Parathyroid adenoma (tissue), 2 donors: ENCODE measurements at regions not wholly inside any gene's neighbourhood (a gene's known extent, or its start where the extent isn't known, plus 50 kb on each side); places are given as distances from the start of the nearest gene placed in this dataset.

Experiments
- H2AFZ ChIP-seq: fragments of 300-600 bp; sonication (generic); one replicate; pipeline ENCODE4 v1.7.0; 2017; ENCODE audit warnings: antibody characterized with exemption, mild to moderate bottlenecking
- H3K27ac ChIP-seq: fragments of 300-600 bp; sonication (generic); one replicate; pipeline ENCODE4 v1.7.0; 2017
- H3K27me3 ChIP-seq: fragments of 300-600 bp; sonication (generic); one replicate; pipeline ENCODE4 v1.7.0; 2017; ENCODE audit warnings: low read length; ENCODE audit not compliant: control insufficient read depth, insufficient read depth
- H3K36me3 ChIP-seq: fragments of 300-600 bp; sonication (generic); one replicate; pipeline ENCODE4 v1.7.0; 2017; ENCODE audit warnings: low read length; ENCODE audit not compliant: control insufficient read depth, insufficient read depth
- H3K4me1 ChIP-seq: fragments of 300-600 bp; sonication (generic); one replicate; pipeline ENCODE4 v1.7.0; 2017; ENCODE audit warnings: control low read depth
- H3K4me2 ChIP-seq: fragments of 300-600 bp; sonication (generic); one replicate; pipeline ENCODE4 v1.7.0; 2017; ENCODE audit warnings: low read length
- H3K4me3 ChIP-seq: fragments of 300-600 bp; sonication (generic); one replicate; pipeline ENCODE4 v1.7.0; 2017; ENCODE audit warnings: low read depth, low read length
- H3K79me2 ChIP-seq: fragments of 300-600 bp; sonication (generic); one replicate; pipeline ENCODE4 v1.7.0; 2017; ENCODE audit warnings: control low read depth
- H3K9ac ChIP-seq: fragments of 300-600 bp; sonication (generic); one replicate; pipeline ENCODE4 v1.7.0; 2017; ENCODE audit warnings: mild to moderate bottlenecking
- H3K9me3 ChIP-seq: fragments of 300-600 bp; sonication (generic); one replicate; pipeline ENCODE4 v1.7.0; 2017; ENCODE audit warnings: low read length; ENCODE audit not compliant: control insufficient read depth
- CTCF ChIP-seq: fragments of 300-600 bp; sonication (generic); IDR thresholded peaks from one replicate; pipeline ENCODE4 v1.7.0; 2017; ENCODE audit warnings: antibody characterized with exemption, mild to moderate bottlenecking
- donor health status: primary hyperparathyroidism.

GRCh38 chr22:49331223-49331815 is 496.4 kb downstream of the BRD1 start:
- H3K27me3 ChIP-seq: no peaks in the 10 kb centered on the region
- no peak overlapping the region for H3K27ac ChIP-seq
- H3K9ac ChIP-seq: no peak overlapping the region
- TF ChIP-seq CTCF: no peak
- H3K79me2 ChIP-seq: no peaks in the 10 kb centered on the region
- no peak overlapping the region for H2AFZ ChIP-seq
- no peaks in the 10 kb centered on the region for H3K36me3 ChIP-seq
- no peaks in the 10 kb centered on the region for H3K4me1 ChIP-seq
- no peak overlapping the region for H3K4me2 ChIP-seq
- no peaks in the 10 kb centered on the region for H3K9me3 ChIP-seq
- H3K4me3 ChIP-seq: no peak overlapping the region

- H3K4me2 ChIP-seq: no peak overlapping the region
- no peak overlapping the region for H3K9ac ChIP-seq
- no peak overlapping the region for H2AFZ ChIP-seq
- H3K36me3 ChIP-seq: no peaks in the 10 kb centered on the region
- H3K27me3 ChIP-seq: no peaks in the 10 kb centered on the region
- H3K4me3 ChIP-seq: no peak overlapping the region
- H3K9me3 ChIP-seq: no peaks in the 10 kb centered on the region
- H3K79me2 ChIP-seq: no peaks in the 10 kb centered on the region
- no peaks in the 10 kb centered on the region for H3K4me1 ChIP-seq
- no peak for TF ChIP-seq CTCF
- no peak overlapping the region for H3K27ac ChIP-seq
Observed at GRCh38 chr22:49330421-49331222, 497.1 kb downstream of the BRD1 start.

- no peaks in the 10 kb centered on the region for H3K27me3 ChIP-seq
- H3K27ac ChIP-seq: no peak overlapping the region
- H3K79me2 ChIP-seq: no peaks in the 10 kb centered on the region
- no peak overlapping the region for H3K4me2 ChIP-seq
- no peaks in the 10 kb centered on the region for H3K36me3 ChIP-seq
- H2AFZ ChIP-seq: no peak overlapping the region
- no peak overlapping the region for H3K9ac ChIP-seq
- H3K4me3 ChIP-seq: no peak overlapping the region
- H3K4me1 ChIP-seq: no peaks in the 10 kb centered on the region
- H3K9me3 ChIP-seq: no peaks in the 10 kb centered on the region
- no peak for TF ChIP-seq CTCF
Observed at GRCh38 chr22:49329636-49330035, 498.0 kb downstream of the BRD1 start.

GRCh38 chr22:49328630-49329405 is 498.9 kb downstream of the BRD1 start:
- Histone ChIP-seq H3K27ac (no peak overlapping the region), H3K36me3 (no peaks in the 10 kb centered on the region), H3K79me2 (no peaks in the 10 kb centered on the region), H2AFZ (no peak overlapping the region), H3K4me2 (no peak overlapping the region), H3K4me1 (no peaks in the 10 kb centered on the region), H3K9me3 (no peaks in the 10 kb centered on the region), H3K4me3 (no peak overlapping the region), H3K9ac (no peak overlapping the region), H3K27me3 (no peaks in the 10 kb centered on the region)
- no peak for TF ChIP-seq CTCF
